Tibial nerve (tissue), 4 donors: ENCODE measurements at regions not wholly inside any gene's neighbourhood (a gene's known extent, or its start where the extent isn't known, plus 50 kb on each side); places are given as distances from the start of the nearest gene placed in this dataset.

Source experiments
- EP300 ChIP-seq, 2 donors: sonication (generic); formaldehyde crosslinking; IDR thresholded peaks; one replicate each; pipeline ENCODE4 v1.6.1; 2017; ENCODE audit warnings: antibody characterized with exemption in 2 of 2, mild to moderate bottlenecking in 1 of 2
- POLR2A ChIP-seq, 2 donors: fragments of 450-650 bp; IDR thresholded peaks; one replicate each; pipeline ENCODE4 v1.6.1; 2017; ENCODE audit warnings: antibody characterized with exemption in 2 of 2, mild to moderate bottlenecking in 2 of 2, moderate library complexity in 2 of 2
- TF ChIP-seq, protein P1 (sequence below), 5 experiments: fragments of 200-600 bp in 3 of 5; fragments of 450-650 bp in 2 of 5; sonication (generic) in 3 of 5; IDR thresholded peaks; one replicate each; pipeline ENCODE4 v1.5.1; 2016 to 2019; ENCODE audit warnings: antibody characterized with exemption in 5 of 5, mild to moderate bottlenecking in 3 of 5, moderate library complexity in 2 of 5

DNA sequence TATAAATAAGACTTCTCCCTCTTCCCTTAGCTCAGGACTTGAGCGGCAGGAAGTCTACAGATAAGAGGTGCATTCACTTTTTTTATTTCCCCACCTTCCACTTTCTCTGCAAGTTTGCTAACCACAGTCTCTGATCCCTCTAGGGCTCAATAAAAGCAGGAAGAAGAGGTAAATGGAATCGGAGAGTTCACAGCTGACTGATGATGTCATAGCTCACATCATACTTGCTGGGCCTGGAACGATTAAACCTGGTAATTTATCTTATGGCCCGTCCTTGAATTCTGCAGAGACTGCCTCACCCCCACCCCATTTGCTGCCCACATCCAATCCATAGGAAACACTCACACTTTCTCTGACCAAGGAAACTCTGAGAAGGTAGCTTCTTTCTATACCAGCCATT is 62.9 kb downstream of the DRD1 start:
- TF ChIP-seq, protein P1, sequence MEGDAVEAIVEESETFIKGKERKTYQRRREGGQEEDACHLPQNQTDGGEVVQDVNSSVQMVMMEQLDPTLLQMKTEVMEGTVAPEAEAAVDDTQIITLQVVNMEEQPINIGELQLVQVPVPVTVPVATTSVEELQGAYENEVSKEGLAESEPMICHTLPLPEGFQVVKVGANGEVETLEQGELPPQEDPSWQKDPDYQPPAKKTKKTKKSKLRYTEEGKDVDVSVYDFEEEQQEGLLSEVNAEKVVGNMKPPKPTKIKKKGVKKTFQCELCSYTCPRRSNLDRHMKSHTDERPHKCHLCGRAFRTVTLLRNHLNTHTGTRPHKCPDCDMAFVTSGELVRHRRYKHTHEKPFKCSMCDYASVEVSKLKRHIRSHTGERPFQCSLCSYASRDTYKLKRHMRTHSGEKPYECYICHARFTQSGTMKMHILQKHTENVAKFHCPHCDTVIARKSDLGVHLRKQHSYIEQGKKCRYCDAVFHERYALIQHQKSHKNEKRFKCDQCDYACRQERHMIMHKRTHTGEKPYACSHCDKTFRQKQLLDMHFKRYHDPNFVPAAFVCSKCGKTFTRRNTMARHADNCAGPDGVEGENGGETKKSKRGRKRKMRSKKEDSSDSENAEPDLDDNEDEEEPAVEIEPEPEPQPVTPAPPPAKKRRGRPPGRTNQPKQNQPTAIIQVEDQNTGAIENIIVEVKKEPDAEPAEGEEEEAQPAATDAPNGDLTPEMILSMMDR (IDR thresholded peaks at IDR 0.05) = no peak
- no peak for TF ChIP-seq POLR2A (IDR thresholded peaks at IDR 0.05)
- no peak for TF ChIP-seq EP300 (IDR thresholded peaks at IDR 0.05)
